GM12874 (cell line): ENCODE measurements at regions not wholly inside any gene's neighbourhood (a gene's known extent, or its start where the extent isn't known, plus 50 kb on each side); places are given as distances from the start of the nearest gene placed in this dataset.

Experiments used
- CTCF ChIP-seq: IDR thresholded peaks from 2 replicates; pipeline ENCODE4 v1.5.1; 2011; ENCODE audit warnings: low read depth, mild to moderate bottlenecking, control low read depth, low read length, moderate library complexity; ENCODE audit not compliant: insufficient read depth

- no peak for TF ChIP-seq CTCF
Observed at GRCh38 chr9:86771941-86772634, 175.2 kb downstream of the GAS1 start.

GRCh38 chr9:86771420-86771819 is 175.9 kb downstream of the GAS1 start:
- TF ChIP-seq CTCF = no peak

- TF ChIP-seq CTCF = no peak
Observed at GRCh38 chr9:86768709-86769108, 178.6 kb downstream of the GAS1 start.

- no peak for TF ChIP-seq CTCF
Observed at GRCh38 chr9:86768020-86768419, 179.3 kb downstream of the GAS1 start.

- no peak for TF ChIP-seq CTCF
Observed at GRCh38 chr9:86767373-86767772, 179.9 kb downstream of the GAS1 start.

GRCh38 chr9:86766912-86767311 is 180.4 kb downstream of the GAS1 start:
- TF ChIP-seq CTCF = no peak

- no peak for TF ChIP-seq CTCF
Observed at GRCh38 chr9:86766511-86766910, 180.8 kb downstream of the GAS1 start.
